Endothelial cell of umbilical vein (primary cell): ENCODE measurements at regions not wholly inside any gene's neighbourhood (a gene's known extent, or its start where the extent isn't known, plus 50 kb on each side); places are given as distances from the start of the nearest gene placed in this dataset.

Experiments used
- BruUV-seq: library from RNA; stranded (reverse); fragments of 400-500 nt; replicated peaks from 2 replicates; lab custom pipeline; 2021; lab: Mats Ljungman, UMichigan
- CTCF ChIA-PET: fragments of 300-600, 350-600 bp; sonication (Branson Sonifier 250); formaldehyde crosslinking; loops from one replicate; lab custom pipeline; 2021; ENCODE audit warnings: antibody characterized with exemption, inconsistent platforms; lab: Charles Lee
- POLR2A ChIA-PET: fragments of 300-600, 350-600 bp; sonication (Branson Sonifier 250); formaldehyde crosslinking; loops from one replicate; lab custom pipeline; 2021; ENCODE audit warnings: antibody characterized with exemption, inconsistent platforms; lab: Charles Lee
- DNase-seq: peaks from one replicate; pipeline ENCODE4 v3.0.0-alpha.2; 2011; ENCODE audit warnings: low read depth, low spot score
- FAIRE-seq: peaks from 2 replicates; lab custom pipeline; 2011; peaks lifted over from hg19 to GRCh38; lab: Jason Lieb, UNC
- H2AFZ ChIP-seq: 2 replicates; pipeline ENCODE4 v1.6.0; 2012; ENCODE audit warnings: low read depth, low read length, control low read depth, inconsistent platforms
- H3K27ac ChIP-seq: 2 replicates; pipeline ENCODE4 v1.5.1; 2011; ENCODE audit warnings: low read depth, mild to moderate bottlenecking, control low read depth, low read length, moderate library complexity; ENCODE audit not compliant: insufficient read depth
- H3K27me3 ChIP-seq, 2 experiments: 2 replicates each; pipeline versions ENCODE4 v1.6.0 to v1.6.1; 2011; ENCODE audit warnings: low read length in 2 of 2, mixed read lengths in 1 of 2; ENCODE audit not compliant: control insufficient read depth in 2 of 2, insufficient read depth in 2 of 2
- H3K36me3 ChIP-seq, 2 experiments: 2 replicates in 1 of 2; 3 replicates in 1 of 2; pipeline ENCODE4 v1.5.1; 2011; ENCODE audit warnings: low read length in 2 of 2, mild to moderate bottlenecking in 1 of 2, moderate library complexity in 1 of 2; ENCODE audit not compliant: control insufficient read depth in 2 of 2, insufficient read depth in 2 of 2; ENCODE audit errors: extremely low read depth in 1 of 2
- H3K4me1 ChIP-seq: 3 replicates; pipeline ENCODE4 v1.5.1; 2011; ENCODE audit warnings: mild to moderate bottlenecking, low read length; ENCODE audit not compliant: control insufficient read depth, insufficient read depth; ENCODE audit errors: extremely low read depth
- H3K4me2 ChIP-seq: 2 replicates; pipeline ENCODE4 v1.6.1; 2011; ENCODE audit warnings: low read length, control low read depth, mixed read lengths; ENCODE audit not compliant: insufficient read depth
- H3K4me3 ChIP-seq, 3 experiments: fragments of 200-600 bp in 1 of 3; sonication (generic), shearing (Covaris generic) in 1 of 3; replicated peaks in 1 of 3; 2 replicates each; pipeline ENCODE4 v1.5.1; 2011 to 2016; ENCODE audit warnings: control low read depth in 3 of 3, low read length in 3 of 3, mild to moderate bottlenecking in 2 of 3, inconsistent platforms in 1 of 3, low read depth in 1 of 3, moderate library complexity in 1 of 3; ENCODE audit not compliant: insufficient read depth in 1 of 3
- H3K79me2 ChIP-seq: 2 replicates; pipeline ENCODE4 v1.6.0; 2012; ENCODE audit warnings: low read length, inconsistent platforms; ENCODE audit not compliant: control insufficient read depth, insufficient read depth
- H3K9ac ChIP-seq: replicated peaks from 2 replicates; pipeline ENCODE3; 2011; ENCODE audit warnings: low read length, control low read depth; ENCODE audit not compliant: insufficient read depth; ENCODE audit errors: extremely low read depth
- H3K9me1 ChIP-seq: replicated peaks from 3 replicates; pipeline ENCODE4 v1.6.0; 2011; ENCODE audit warnings: mild to moderate bottlenecking, low read length; ENCODE audit not compliant: control insufficient read depth, insufficient read depth; ENCODE audit errors: extremely low read depth
- H3K9me3 ChIP-seq: replicated peaks from 2 replicates; pipeline ENCODE4 v1.5.1; 2012; ENCODE audit warnings: low read length, inconsistent platforms; ENCODE audit not compliant: control insufficient read depth, insufficient read depth
- H4K20me1 ChIP-seq: replicated peaks from 2 replicates; pipeline ENCODE3; 2011; ENCODE audit warnings: mild to moderate bottlenecking, low read length; ENCODE audit not compliant: control insufficient read depth, insufficient read depth; ENCODE audit errors: extremely low read depth
- EZH2 ChIP-seq: IDR thresholded peaks from 2 replicates; pipeline ENCODE4 v1.6.1; 2012; ENCODE audit warnings: borderline replicate concordance, low read depth, mild to moderate bottlenecking, moderate library complexity, low read length, inconsistent platforms; ENCODE audit not compliant: severe bottlenecking
- FOS ChIP-seq: IDR thresholded peaks from 2 replicates; pipeline ENCODE4 v1.6.1; 2011; ENCODE audit warnings: mild to moderate bottlenecking, low read length, moderate library complexity, borderline replicate concordance; ENCODE audit not compliant: insufficient read depth
- GATA2 ChIP-seq: IDR thresholded peaks from 2 replicates; pipeline ENCODE4 v1.7.0; 2011; ENCODE audit warnings: low read depth, mild to moderate bottlenecking, moderate library complexity, mixed read lengths, low read length; ENCODE audit not compliant: insufficient read length, insufficient read depth
- JUN ChIP-seq: IDR thresholded peaks from 2 replicates; pipeline ENCODE4 v1.6.1; 2011; ENCODE audit warnings: borderline replicate concordance, low read depth; ENCODE audit not compliant: insufficient read length, insufficient read depth
- MYC ChIP-seq: IDR thresholded peaks from one replicate; pipeline ENCODE4 v1.6.1; 2011; ENCODE audit warnings: mild to moderate bottlenecking, low read depth, low read length
- POLR2A ChIP-seq: IDR thresholded peaks from 2 replicates; pipeline ENCODE4 v1.6.1; 2012; ENCODE audit warnings: low read depth, mild to moderate bottlenecking, control low read depth, low read length
- POLR2AphosphoS5 ChIP-seq: IDR thresholded peaks from 2 replicates; pipeline ENCODE4 v1.6.1; 2012; ENCODE audit warnings: low read depth, mild to moderate bottlenecking, control low read depth, low read length, moderate library complexity; ENCODE audit not compliant: insufficient read depth
- dilution Hi-C: fragments of 300-500 bp; cut with MboI; formaldehyde crosslinking; loops from one replicate; pipeline ENCODE4 v1.15.0; 2019; ENCODE audit warnings: low sequenced_read_pairs; ENCODE audit not compliant: extremely low pct_ligation_motif_present
- intact Hi-C: fragments of 100-400 bp; cut with micrococcal nuclease; formaldehyde crosslinking; loops from one replicate; pipeline ENCODE4 v1.10.0; 2022
- TF ChIP-seq, protein P1 (sequence below), 2 donors: IDR thresholded peaks; 1 replicate in 1 of 2; 2 replicates in 1 of 2; pipeline ENCODE4 v1.5.1; 2011; ENCODE audit warnings: low read length in 2 of 2, mild to moderate bottlenecking in 2 of 2, moderate library complexity in 2 of 2, control low read depth in 1 of 2, inconsistent platforms in 1 of 2, low read depth in 1 of 2; ENCODE audit not compliant: insufficient read depth in 1 of 2; ENCODE audit errors: extremely low read depth in 1 of 2
- TF ChIP-seq, protein P2 (sequence below): IDR thresholded peaks from 2 replicates; pipeline ENCODE4 v1.6.1; 2011; ENCODE audit not compliant: insufficient read depth, insufficient read length

DNA sequence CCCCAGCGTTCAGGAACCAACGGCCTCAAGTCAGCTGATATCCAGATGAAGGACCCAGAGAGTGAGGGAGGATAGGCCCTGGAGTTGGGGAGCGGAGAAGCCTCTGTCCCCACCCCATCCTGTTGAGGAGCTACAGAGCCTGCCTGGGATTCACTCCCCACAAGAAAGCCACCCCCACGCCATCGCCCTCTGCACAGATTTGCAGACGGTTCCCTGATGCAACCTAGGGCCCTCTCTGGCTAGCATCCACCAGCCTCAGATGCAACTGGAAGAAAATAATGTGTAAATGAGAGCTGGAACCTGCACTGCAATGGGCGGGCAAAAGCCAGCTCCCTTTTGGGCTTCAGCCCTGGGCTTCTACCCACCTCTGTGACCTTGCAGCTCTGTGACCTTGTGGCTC lies 185.6 kb downstream of the BCOR start:
- BruUV-seq: no TSS peak
- DNase-seq (no peak), FAIRE-seq (no peak)
- Histone ChIP-seq H3K79me2 (no peaks in the 10 kb centered on the region), H3K27me3 (no peaks in the 10 kb centered on the region), H3K4me1 (peaks cover 8% of the 10 kb centered on the region), H3K36me3 (no peaks in the 10 kb centered on the region), H3K9me1 (no peaks in the 10 kb centered on the region), H3K27ac (no peak overlapping the region), H3K4me3 (no peak overlapping the region), H3K9ac (no peak overlapping the region), H3K4me2 (no peak overlapping the region), H3K9me3 (no peaks in the 10 kb centered on the region), H4K20me1 (no peaks in the 10 kb centered on the region), H2AFZ (no peak overlapping the region)
- CTCF ChIA-PET: interaction anchor here (1.5 kb wide), 1 partner anchor 181 kb away, joined by 4 read pairs; no protein-coding TSS in a partner anchor
- TF ChIP-seq, protein P1, sequence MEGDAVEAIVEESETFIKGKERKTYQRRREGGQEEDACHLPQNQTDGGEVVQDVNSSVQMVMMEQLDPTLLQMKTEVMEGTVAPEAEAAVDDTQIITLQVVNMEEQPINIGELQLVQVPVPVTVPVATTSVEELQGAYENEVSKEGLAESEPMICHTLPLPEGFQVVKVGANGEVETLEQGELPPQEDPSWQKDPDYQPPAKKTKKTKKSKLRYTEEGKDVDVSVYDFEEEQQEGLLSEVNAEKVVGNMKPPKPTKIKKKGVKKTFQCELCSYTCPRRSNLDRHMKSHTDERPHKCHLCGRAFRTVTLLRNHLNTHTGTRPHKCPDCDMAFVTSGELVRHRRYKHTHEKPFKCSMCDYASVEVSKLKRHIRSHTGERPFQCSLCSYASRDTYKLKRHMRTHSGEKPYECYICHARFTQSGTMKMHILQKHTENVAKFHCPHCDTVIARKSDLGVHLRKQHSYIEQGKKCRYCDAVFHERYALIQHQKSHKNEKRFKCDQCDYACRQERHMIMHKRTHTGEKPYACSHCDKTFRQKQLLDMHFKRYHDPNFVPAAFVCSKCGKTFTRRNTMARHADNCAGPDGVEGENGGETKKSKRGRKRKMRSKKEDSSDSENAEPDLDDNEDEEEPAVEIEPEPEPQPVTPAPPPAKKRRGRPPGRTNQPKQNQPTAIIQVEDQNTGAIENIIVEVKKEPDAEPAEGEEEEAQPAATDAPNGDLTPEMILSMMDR (IDR thresholded peaks at IDR 0.05; ENCODE audit: extremely low read depth in 1 of 2, insufficient read depth in 1 of 2, low read depth in 1 of 2, low read length in 2 of 2): no peak
- TF ChIP-seq JUN: no peak
- TF ChIP-seq POLR2AphosphoS5: no peak
- no peak for TF ChIP-seq FOS
- no peak for TF ChIP-seq GATA2
- TF ChIP-seq EZH2: no peak
- TF ChIP-seq POLR2A: no peak
- no peak for TF ChIP-seq MYC
- TF ChIP-seq, protein P2, sequence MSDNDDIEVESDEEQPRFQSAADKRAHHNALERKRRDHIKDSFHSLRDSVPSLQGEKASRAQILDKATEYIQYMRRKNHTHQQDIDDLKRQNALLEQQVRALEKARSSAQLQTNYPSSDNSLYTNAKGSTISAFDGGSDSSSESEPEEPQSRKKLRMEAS: no peak
- dilution Hi-C loops (no loop called here), intact Hi-C loops (no loop called here)
- POLR2A ChIA-PET: no interaction called here
